ENCODE measurements at regions not wholly inside any gene's neighbourhood (a gene's known extent, or its start where the extent isn't known, plus 50 kb on each side); places are given as distances from the start of the nearest gene placed in this dataset.

- Histone ChIP-seq H3K9me3 (ENCODE audit: severe bottlenecking) (no peaks in the 10 kb centered on the region), H3K27ac (no peak overlapping the region), H3K27me3 (ENCODE audit: insufficient read depth, low read depth, severe bottlenecking) (no peaks in the 10 kb centered on the region), H3K36me3 (no peaks in the 10 kb centered on the region), H3K4me3 (ENCODE audit: low read depth, low read length) (no peak overlapping the region)
- TF ChIP-seq, protein P1, sequence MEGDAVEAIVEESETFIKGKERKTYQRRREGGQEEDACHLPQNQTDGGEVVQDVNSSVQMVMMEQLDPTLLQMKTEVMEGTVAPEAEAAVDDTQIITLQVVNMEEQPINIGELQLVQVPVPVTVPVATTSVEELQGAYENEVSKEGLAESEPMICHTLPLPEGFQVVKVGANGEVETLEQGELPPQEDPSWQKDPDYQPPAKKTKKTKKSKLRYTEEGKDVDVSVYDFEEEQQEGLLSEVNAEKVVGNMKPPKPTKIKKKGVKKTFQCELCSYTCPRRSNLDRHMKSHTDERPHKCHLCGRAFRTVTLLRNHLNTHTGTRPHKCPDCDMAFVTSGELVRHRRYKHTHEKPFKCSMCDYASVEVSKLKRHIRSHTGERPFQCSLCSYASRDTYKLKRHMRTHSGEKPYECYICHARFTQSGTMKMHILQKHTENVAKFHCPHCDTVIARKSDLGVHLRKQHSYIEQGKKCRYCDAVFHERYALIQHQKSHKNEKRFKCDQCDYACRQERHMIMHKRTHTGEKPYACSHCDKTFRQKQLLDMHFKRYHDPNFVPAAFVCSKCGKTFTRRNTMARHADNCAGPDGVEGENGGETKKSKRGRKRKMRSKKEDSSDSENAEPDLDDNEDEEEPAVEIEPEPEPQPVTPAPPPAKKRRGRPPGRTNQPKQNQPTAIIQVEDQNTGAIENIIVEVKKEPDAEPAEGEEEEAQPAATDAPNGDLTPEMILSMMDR (IDR thresholded peaks at IDR 0.05; ENCODE audit: low read depth, low read length): no peak
- DNase-seq: no peak
Measured at GRCh38 chr4:180860089-180860720, 1383.0 kb upstream of the TENM3 start.

DNA sequence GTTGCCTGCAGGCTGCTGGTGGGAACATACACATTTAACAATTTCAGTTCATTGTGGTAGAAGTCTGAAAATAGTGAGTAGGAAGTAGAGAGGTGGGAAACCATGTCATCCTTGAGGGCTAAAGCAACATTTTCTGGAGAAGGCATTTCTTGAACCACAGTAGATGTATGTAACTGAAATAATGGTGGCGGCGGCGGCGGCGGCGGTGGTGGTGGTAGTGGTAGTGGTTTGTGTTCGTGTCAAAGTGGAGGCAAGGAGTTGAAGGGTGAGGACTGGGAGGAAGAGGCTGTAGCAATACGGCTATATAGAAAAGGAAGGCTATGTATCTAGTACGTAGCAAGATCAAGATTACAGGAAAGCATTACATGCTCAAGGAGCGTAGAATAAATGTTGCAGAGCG, 1381.6 kb upstream of the TENM3 start:
- Histone ChIP-seq H3K4me3 (ENCODE audit: low read depth, low read length) (no peak overlapping the region), H3K27me3 (ENCODE audit: insufficient read depth, low read depth, severe bottlenecking) (no peaks in the 10 kb centered on the region), H3K36me3 (no peaks in the 10 kb centered on the region), H3K9me3 (ENCODE audit: severe bottlenecking) (no peaks in the 10 kb centered on the region), H3K27ac (no peak overlapping the region)
- TF ChIP-seq, protein P1 (IDR thresholded peaks at IDR 0.05; ENCODE audit: low read depth, low read length): no peak
- DNase-seq: no peak

GRCh38 chr4:180866933-180867643, 1376.1 kb upstream of the TENM3 start:
- no peaks in the 10 kb centered on the region for H3K9me3 ChIP-seq (ENCODE audit: severe bottlenecking)
- no peaks in the 10 kb centered on the region for H3K27me3 ChIP-seq (ENCODE audit: insufficient read depth, low read depth, severe bottlenecking)
- TF ChIP-seq, protein P1 (IDR thresholded peaks at IDR 0.05; ENCODE audit: low read depth, low read length): no peak
- H3K4me3 ChIP-seq (ENCODE audit: low read depth, low read length): no peak overlapping the region
- no peak for DNase-seq
- H3K27ac ChIP-seq: no peak overlapping the region
- H3K36me3 ChIP-seq: no peaks in the 10 kb centered on the region

DNA sequence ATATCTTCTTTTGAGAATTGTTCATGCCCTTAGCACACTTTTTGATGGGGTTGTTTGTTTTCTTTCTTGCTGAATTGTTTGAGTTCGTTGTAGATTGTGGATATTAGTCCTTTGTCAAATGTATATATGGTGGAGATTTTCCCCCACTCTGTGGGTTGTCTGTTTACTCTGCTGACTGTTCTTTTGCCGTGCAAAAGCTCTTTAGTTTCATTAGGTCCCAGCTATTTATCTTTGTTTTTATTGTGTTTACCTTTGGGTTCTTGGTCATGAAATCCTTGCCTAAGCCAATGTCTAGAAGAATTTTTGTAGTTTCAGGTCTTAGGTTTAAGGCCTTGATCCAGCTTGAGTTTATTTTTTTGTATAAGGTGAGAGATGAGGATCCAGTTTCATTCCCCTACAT, 1372.6 kb upstream of the TENM3 start:
- H3K27ac ChIP-seq: no peak overlapping the region
- TF ChIP-seq, protein P1 (IDR thresholded peaks at IDR 0.05; ENCODE audit: low read depth, low read length): no peak
- no peak overlapping the region for H3K4me3 ChIP-seq (ENCODE audit: low read depth, low read length)
- no peak for DNase-seq
- H3K27me3 ChIP-seq (ENCODE audit: insufficient read depth, low read depth, severe bottlenecking): no peaks in the 10 kb centered on the region
- H3K9me3 ChIP-seq (ENCODE audit: severe bottlenecking): no peaks in the 10 kb centered on the region
- no peaks in the 10 kb centered on the region for H3K36me3 ChIP-seq

- Histone ChIP-seq H3K36me3 (no peaks in the 10 kb centered on the region), H3K27me3 (ENCODE audit: insufficient read depth, low read depth, severe bottlenecking) (no peaks in the 10 kb centered on the region), H3K27ac (no peak overlapping the region), H3K9me3 (ENCODE audit: severe bottlenecking) (no peaks in the 10 kb centered on the region), H3K4me3 (ENCODE audit: low read depth, low read length) (no peak overlapping the region)
- TF ChIP-seq, protein P1 (IDR thresholded peaks at IDR 0.05; ENCODE audit: low read depth, low read length): no peak
- DNase-seq: no peak
Measured at GRCh38 chr4:180898305-180898704, 1344.9 kb upstream of the TENM3 start.
